ENCODE measurements at regions not wholly inside any gene's neighbourhood (a gene's known extent, or its start where the extent isn't known, plus 50 kb on each side); places are given as distances from the start of the nearest gene placed in this dataset.

DNA sequence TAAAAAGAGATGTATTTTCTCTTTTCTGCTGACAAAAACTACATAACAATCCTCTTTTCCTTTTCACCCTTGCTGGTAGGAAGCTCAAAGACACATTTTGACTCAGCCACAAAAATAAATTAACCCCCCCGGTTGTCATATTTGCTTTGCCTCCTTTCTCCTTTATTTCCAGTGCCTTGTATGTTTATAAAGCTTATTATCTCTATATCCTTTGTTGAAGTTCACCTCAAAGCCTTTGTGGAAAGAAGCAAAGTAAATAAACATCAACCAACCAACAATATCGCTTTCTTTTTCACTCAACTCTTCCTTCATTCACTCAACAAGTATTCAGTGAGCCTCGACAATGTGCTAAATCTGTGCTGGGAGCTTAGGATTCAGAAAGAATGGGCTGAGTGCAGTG lies 276.5 kb upstream of the ID2 start:
- H3K9me3 ChIP-seq (ENCODE audit: control insufficient read depth in 3 of 3, low read length in 3 of 3): no peaks in the 10 kb centered on the region
- no peaks in the 10 kb centered on the region for H3K4me1 ChIP-seq (ENCODE audit: control insufficient read depth in 3 of 3, insufficient read depth in 3 of 3, low read length in 3 of 3)
- no peak overlapping the region for H3K27ac ChIP-seq (ENCODE audit: low read depth, low read length)
- H3K27me3 ChIP-seq (ENCODE audit: control insufficient read depth in 3 of 3, insufficient read depth in 3 of 3, low read length in 3 of 3): no peaks in the 10 kb centered on the region
- H3K4me3 ChIP-seq (ENCODE audit: low read length in 3 of 3): no peak overlapping the region
- H3K36me3 ChIP-seq (ENCODE audit: control insufficient read depth in 3 of 3, insufficient read depth in 3 of 3, low read length in 3 of 3): no peaks in the 10 kb centered on the region
- H3K9ac ChIP-seq (ENCODE audit: low read depth in 1 of 3, low read length in 3 of 3): no peak overlapping the region

DNA sequence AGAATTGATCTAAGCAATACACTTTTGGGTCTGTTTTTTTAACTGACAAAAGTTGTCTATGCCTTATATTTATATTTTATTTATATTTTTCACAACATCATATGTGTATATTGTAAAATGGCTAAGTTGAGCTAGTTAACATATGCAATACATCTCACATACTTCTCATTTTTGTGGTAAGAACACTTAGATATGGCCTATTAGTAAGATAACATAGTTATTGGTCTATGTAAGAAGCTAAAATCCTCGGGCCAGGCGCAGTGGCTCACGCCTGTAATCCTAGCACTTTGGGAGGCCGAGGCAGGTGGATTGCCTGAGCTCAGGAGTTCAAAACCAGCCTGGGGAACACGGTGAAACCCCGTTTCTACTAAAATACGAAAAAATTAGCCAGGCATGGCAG lies 275.6 kb upstream of the ID2 start:
- Histone ChIP-seq H3K4me1 (ENCODE audit: control insufficient read depth in 3 of 3, insufficient read depth in 3 of 3, low read length in 3 of 3) (no peaks in the 10 kb centered on the region), H3K27me3 (ENCODE audit: control insufficient read depth in 3 of 3, insufficient read depth in 3 of 3, low read length in 3 of 3) (no peaks in the 10 kb centered on the region), H3K36me3 (ENCODE audit: control insufficient read depth in 3 of 3, insufficient read depth in 3 of 3, low read length in 3 of 3) (no peaks in the 10 kb centered on the region), H3K27ac (ENCODE audit: low read depth, low read length) (no peak overlapping the region), H3K4me3 (ENCODE audit: low read length in 3 of 3) (no peak overlapping the region), H3K9me3 (ENCODE audit: control insufficient read depth in 3 of 3, low read length in 3 of 3) (no peaks in the 10 kb centered on the region), H3K9ac (ENCODE audit: low read depth in 1 of 3, low read length in 3 of 3) (no peak overlapping the region)

DNA sequence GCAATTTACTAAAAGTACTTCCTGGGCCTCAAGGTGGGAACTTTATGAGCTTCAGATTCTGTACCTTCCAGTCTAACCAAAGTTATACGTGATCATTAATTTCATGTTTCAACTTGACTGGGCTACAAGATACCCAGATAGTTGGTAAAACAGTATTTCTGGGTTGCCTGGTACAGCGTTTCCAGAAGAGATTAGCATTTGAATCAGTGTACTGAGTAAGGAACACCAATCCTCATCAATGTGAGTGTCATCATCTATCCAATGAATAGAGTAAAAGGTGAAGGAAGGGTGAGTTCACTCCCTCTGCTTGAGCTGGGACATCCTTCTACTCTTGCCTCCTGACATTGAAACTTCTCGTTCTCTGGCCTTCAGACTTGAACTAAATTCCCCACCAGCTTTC lies 274.5 kb upstream of the ID2 start:
- Histone ChIP-seq H3K36me3 (ENCODE audit: control insufficient read depth in 3 of 3, insufficient read depth in 3 of 3, low read length in 3 of 3) (no peaks in the 10 kb centered on the region), H3K4me3 (ENCODE audit: low read length in 3 of 3) (no peak overlapping the region), H3K9ac (ENCODE audit: low read depth in 1 of 3, low read length in 3 of 3) (no peak overlapping the region), H3K9me3 (ENCODE audit: control insufficient read depth in 3 of 3, low read length in 3 of 3) (no peaks in the 10 kb centered on the region), H3K4me1 (ENCODE audit: control insufficient read depth in 3 of 3, insufficient read depth in 3 of 3, low read length in 3 of 3) (peaks cover 0 to 3% (median under 1%) of the 10 kb centered on the region in 3 donors), H3K27me3 (ENCODE audit: control insufficient read depth in 3 of 3, insufficient read depth in 3 of 3, low read length in 3 of 3) (no peaks in the 10 kb centered on the region), H3K27ac (ENCODE audit: low read depth, low read length) (no peak overlapping the region)

DNA sequence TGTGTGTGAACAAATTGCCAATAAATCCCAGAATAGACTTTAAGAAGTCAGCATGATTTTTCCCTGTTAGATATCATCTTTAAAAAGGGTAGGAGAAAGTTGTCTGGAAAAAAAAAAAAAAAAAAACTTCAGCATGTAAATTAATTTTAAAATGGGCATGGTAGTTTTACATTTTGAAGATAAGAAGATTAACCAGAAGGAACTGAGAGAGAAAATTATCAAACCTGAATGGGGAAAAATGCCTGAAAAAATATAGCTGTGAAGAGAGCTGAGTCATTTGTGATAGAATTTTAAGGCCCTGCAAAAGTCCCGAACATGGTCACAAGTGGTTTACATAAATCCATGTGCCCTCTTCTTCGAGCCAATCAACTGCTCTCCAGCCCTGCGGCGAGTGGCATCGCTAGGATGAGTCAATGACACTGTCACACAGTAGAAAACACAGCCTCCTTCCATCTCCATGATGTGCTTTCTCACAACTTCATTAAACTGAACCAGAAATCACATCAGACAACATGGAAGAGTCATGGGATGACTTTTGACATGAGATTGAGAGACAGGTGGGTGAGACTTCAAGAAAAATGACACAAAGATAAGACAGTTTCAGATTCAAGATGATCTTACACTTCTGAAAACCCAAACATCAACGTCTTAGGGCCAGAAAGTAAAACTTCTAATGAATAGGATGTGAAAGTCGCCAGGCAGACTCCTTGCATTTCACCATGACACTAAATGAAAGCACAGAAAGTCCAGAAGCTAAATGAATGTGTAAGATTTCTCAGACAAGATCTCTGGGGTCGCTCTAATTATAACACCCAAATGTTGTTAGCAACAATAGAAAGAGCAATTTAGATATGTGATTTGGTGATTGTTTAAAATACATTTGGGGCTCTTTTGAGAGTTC lies 273.0 kb upstream of the ID2 start:
- H3K9me3 ChIP-seq (ENCODE audit: control insufficient read depth in 3 of 3, low read length in 3 of 3): no peaks in the 10 kb centered on the region
- H3K27ac ChIP-seq (ENCODE audit: low read depth, low read length): no peak overlapping the region
- no peak overlapping the region for H3K9ac ChIP-seq (ENCODE audit: low read depth in 1 of 3, low read length in 3 of 3)
- H3K36me3 ChIP-seq (ENCODE audit: control insufficient read depth in 3 of 3, insufficient read depth in 3 of 3, low read length in 3 of 3): no peaks in the 10 kb centered on the region
- H3K4me1 ChIP-seq (ENCODE audit: control insufficient read depth in 3 of 3, insufficient read depth in 3 of 3, low read length in 3 of 3): peaks cover 0 to 4% (median 3%) of the 10 kb centered on the region in 3 donors
- H3K4me3 ChIP-seq (ENCODE audit: low read length in 3 of 3): no peak overlapping the region
- H3K27me3 ChIP-seq (ENCODE audit: control insufficient read depth in 3 of 3, insufficient read depth in 3 of 3, low read length in 3 of 3): no peaks in the 10 kb centered on the region

DNA sequence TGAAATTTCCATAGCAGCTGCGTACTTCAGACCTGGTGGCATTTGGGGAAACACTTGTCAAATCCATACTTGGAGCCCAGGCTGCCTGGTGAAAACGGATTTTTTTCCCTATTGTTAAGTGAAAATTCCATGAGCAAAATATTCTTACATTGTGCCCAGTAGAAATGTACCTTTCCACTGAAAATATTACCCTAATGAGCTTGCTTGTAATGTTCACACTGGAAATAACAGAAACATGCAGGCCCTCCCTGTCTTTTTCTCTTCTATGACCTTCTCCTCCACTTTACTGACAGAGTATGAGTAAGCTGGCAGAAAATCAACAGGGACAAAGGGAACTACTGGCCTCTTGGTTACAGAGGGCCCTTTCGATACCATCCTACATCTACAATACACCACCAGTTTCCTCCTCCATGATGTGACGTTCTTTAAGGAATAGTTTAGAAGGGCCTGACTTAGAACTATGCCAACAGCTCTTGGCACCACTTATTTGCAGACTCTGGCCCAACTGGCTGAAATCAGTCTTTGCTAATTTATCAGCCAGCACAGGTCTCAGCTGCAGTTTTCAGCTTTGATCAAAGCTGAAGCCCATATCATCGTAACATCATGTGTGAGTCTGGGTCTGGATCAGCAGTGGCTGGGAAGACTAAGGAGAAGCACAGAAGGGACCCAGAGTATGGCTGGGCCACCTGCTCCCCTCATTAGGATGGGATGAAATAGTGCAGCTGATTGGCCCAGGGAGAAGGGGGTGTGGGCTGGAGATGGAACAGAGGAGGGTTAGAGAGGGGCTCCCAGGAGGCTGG lies 272.2 kb upstream of the ID2 start:
- H3K4me1 ChIP-seq (ENCODE audit: control insufficient read depth in 3 of 3, insufficient read depth in 3 of 3, low read length in 3 of 3): peaks cover 0 to 4% (median 3%) of the 10 kb centered on the region in 3 donors
- no peak overlapping the region for H3K9ac ChIP-seq (ENCODE audit: low read depth in 1 of 3, low read length in 3 of 3)
- no peaks in the 10 kb centered on the region for H3K9me3 ChIP-seq (ENCODE audit: control insufficient read depth in 3 of 3, low read length in 3 of 3)
- H3K4me3 ChIP-seq (ENCODE audit: low read length in 3 of 3): no peak overlapping the region
- H3K27ac ChIP-seq (ENCODE audit: low read depth, low read length): no peak overlapping the region
- no peaks in the 10 kb centered on the region for H3K27me3 ChIP-seq (ENCODE audit: control insufficient read depth in 3 of 3, insufficient read depth in 3 of 3, low read length in 3 of 3)
- H3K36me3 ChIP-seq (ENCODE audit: control insufficient read depth in 3 of 3, insufficient read depth in 3 of 3, low read length in 3 of 3): no peaks in the 10 kb centered on the region

DNA sequence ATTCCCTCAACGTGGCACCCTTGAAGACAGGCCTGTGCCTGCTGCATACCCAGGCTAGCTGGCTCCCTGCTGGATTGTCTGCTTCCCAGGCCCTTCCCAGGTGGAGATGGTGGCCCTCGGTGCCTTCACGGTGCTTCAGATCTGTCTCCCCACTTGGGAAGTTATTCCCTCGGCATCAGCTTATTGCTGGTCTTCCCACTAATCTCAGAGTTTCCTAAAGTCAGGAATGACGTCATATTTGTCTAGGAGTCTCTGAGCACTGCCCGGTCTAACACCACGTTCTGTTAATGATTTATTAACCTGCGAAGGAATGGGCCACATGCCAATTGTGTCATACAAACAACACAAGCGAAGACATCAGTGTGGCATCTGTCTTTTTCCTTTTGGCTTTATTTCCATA lies 269.8 kb upstream of the ID2 start:
- Histone ChIP-seq H3K36me3 (ENCODE audit: control insufficient read depth in 3 of 3, insufficient read depth in 3 of 3, low read length in 3 of 3) (no peaks in the 10 kb centered on the region), H3K4me3 (ENCODE audit: low read length in 3 of 3) (no peak overlapping the region), H3K27ac (ENCODE audit: low read depth, low read length) (no peak overlapping the region), H3K9me3 (ENCODE audit: control insufficient read depth in 3 of 3, low read length in 3 of 3) (no peaks in the 10 kb centered on the region), H3K27me3 (ENCODE audit: control insufficient read depth in 3 of 3, insufficient read depth in 3 of 3, low read length in 3 of 3) (no peaks in the 10 kb centered on the region), H3K9ac (ENCODE audit: low read depth in 1 of 3, low read length in 3 of 3) (no peak overlapping the region), H3K4me1 (ENCODE audit: control insufficient read depth in 3 of 3, insufficient read depth in 3 of 3, low read length in 3 of 3) (peaks cover 7 to 16% (median 13%) of the 10 kb centered on the region in 3 donors)

DNA sequence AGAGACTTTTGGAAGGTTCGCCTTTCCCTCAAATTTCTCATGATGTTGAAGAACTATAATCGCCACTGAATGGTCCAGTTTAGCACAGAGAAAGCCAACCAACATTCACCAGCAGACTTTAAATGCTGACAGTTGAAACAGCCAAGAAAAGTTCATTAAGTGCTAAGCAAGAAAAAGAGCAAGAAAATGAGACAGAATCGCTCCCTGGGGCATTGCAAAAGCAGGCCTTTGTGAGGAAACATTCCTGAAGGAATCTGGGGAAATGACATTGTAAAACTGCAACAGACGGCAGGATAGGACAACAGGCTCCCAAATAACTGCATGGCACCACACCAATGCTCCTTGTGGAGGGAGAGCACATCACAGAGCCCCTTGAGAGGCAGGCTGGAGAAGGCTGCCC lies 269.3 kb upstream of the ID2 start:
- no peaks in the 10 kb centered on the region for H3K27me3 ChIP-seq (ENCODE audit: control insufficient read depth in 3 of 3, insufficient read depth in 3 of 3, low read length in 3 of 3)
- H3K9me3 ChIP-seq (ENCODE audit: control insufficient read depth in 3 of 3, low read length in 3 of 3): no peaks in the 10 kb centered on the region
- H3K4me3 ChIP-seq (ENCODE audit: low read length in 3 of 3): no peak overlapping the region
- no peak overlapping the region for H3K9ac ChIP-seq (ENCODE audit: low read depth in 1 of 3, low read length in 3 of 3)
- H3K4me1 ChIP-seq (ENCODE audit: control insufficient read depth in 3 of 3, insufficient read depth in 3 of 3, low read length in 3 of 3): peaks cover 7 to 16% (median 13%) of the 10 kb centered on the region in 3 donors
- H3K36me3 ChIP-seq (ENCODE audit: control insufficient read depth in 3 of 3, insufficient read depth in 3 of 3, low read length in 3 of 3): no peaks in the 10 kb centered on the region
- no peak overlapping the region for H3K27ac ChIP-seq (ENCODE audit: low read depth, low read length)

DNA sequence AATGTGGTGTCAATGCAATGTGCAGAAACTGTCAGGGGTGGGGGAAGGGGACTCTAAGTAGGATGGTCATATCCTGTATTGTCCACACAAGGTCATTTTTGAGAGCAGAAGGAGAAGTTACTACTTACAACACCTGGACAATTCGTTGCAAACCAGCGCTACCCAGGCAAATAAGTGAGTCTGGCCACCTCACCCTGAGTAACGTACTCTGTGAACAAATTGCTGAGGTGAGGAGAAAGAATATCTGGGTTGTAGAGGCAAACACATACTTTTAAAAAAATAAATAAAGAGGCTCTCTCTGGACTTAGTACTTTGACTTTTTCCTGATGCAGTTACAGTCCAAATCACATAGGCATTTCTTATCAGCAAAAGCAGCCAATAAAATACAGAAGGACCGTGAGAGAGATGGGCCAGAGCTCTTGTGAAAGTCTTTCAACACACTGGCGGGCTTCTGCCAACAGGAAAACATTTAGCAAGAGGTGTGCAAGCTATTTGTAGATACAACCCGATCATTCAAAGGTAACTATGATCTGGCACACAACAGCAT lies 268.2 kb upstream of the ID2 start:
- H3K9ac ChIP-seq (ENCODE audit: low read depth in 1 of 3, low read length in 3 of 3): no peak overlapping the region
- H3K4me1 ChIP-seq (ENCODE audit: control insufficient read depth in 3 of 3, insufficient read depth in 3 of 3, low read length in 3 of 3): peaks cover 7 to 16% (median 13%) of the 10 kb centered on the region in 3 donors
- H3K36me3 ChIP-seq (ENCODE audit: control insufficient read depth in 3 of 3, insufficient read depth in 3 of 3, low read length in 3 of 3): no peaks in the 10 kb centered on the region
- no peak overlapping the region for H3K4me3 ChIP-seq (ENCODE audit: low read length in 3 of 3)
- H3K27ac ChIP-seq (ENCODE audit: low read depth, low read length): no peak overlapping the region
- H3K27me3 ChIP-seq (ENCODE audit: control insufficient read depth in 3 of 3, insufficient read depth in 3 of 3, low read length in 3 of 3): no peaks in the 10 kb centered on the region
- no peaks in the 10 kb centered on the region for H3K9me3 ChIP-seq (ENCODE audit: control insufficient read depth in 3 of 3, low read length in 3 of 3)

DNA sequence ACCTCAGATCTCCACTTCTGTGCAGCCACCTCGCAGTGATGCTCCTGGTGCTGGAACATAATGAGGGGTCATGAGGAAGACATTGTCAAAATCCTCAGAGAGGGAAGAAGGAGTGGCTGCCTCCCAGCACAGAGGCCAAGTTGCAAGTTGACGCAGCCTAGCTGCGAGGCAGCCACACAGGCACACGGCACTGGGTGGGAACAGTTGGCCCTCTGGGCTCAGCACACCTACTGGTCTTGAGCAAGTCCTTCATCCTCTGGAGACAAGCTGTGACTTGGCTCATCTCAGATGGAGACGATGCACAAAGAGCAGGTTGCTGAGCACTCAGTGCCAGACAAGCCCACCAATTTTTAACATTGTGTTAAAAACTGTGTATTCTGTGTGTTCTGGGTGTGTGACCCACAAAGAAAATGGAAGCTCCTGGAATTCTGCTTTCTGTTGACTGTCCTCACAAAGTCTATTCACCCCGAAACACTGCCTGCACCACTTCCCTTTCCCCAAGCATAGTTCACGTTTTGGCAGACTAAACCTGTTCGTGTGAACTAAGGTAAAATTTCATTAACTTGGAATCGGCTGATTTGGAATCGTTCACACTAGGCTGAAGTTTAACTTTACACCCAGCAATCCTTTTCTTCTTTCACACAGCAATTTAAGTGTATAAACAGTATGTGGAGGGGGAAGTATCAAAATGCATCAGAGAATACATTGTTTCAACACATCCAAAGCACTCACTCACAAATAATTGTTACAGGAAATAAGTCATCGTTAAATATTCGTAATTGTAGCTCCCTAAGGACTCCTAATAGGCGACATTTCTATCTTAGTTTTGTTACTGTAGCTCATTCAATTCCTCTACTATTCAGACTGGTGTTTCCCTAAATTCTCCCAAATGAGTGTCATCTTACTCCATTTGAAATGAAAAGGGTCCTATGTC lies 266.6 kb upstream of the ID2 start:
- H3K9ac ChIP-seq (ENCODE audit: low read depth in 1 of 3, low read length in 3 of 3): no peak overlapping the region
- no peaks in the 10 kb centered on the region for H3K36me3 ChIP-seq (ENCODE audit: control insufficient read depth in 3 of 3, insufficient read depth in 3 of 3, low read length in 3 of 3)
- no peak overlapping the region for H3K27ac ChIP-seq (ENCODE audit: low read depth, low read length)
- H3K9me3 ChIP-seq (ENCODE audit: control insufficient read depth in 3 of 3, low read length in 3 of 3): no peaks in the 10 kb centered on the region
- H3K27me3 ChIP-seq (ENCODE audit: control insufficient read depth in 3 of 3, insufficient read depth in 3 of 3, low read length in 3 of 3): no peaks in the 10 kb centered on the region
- H3K4me3 ChIP-seq (ENCODE audit: low read length in 3 of 3): no peak overlapping the region
- H3K4me1 ChIP-seq (ENCODE audit: control insufficient read depth in 3 of 3, insufficient read depth in 3 of 3, low read length in 3 of 3): peaks cover 7 to 16% (median 13%) of the 10 kb centered on the region in 3 donors
